ENCODE measurements at regions not wholly inside any gene's neighbourhood (a gene's known extent, or its start where the extent isn't known, plus 50 kb on each side); places are given as distances from the start of the nearest gene placed in this dataset.

DNA sequence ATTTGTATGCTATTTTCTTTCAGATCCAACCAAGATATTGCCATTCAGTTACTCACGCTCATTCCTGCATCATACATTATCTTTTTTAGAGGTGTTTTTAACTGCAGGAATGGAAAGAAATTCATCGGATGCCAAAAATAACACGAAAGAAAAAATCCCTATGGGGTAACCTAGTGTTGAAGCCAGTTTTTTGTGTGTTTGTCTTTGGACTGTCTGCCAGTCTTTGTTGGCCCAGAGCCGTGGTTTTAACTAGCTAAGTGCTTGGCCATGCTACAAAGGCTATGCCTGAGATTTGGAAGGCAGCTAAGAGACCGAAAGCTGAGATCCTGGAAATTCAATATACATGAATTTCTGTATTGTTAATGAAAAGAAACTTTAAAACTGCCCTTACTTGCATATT, 309.8 kb upstream of the CNTN5 start:
- TF ChIP-seq POLR2AphosphoS5 (IDR thresholded peaks at IDR 0.05), result no peak
- TF ChIP-seq POLR2A (IDR thresholded peaks at IDR 0.05), result no peak
- TF ChIP-seq, protein P1, sequence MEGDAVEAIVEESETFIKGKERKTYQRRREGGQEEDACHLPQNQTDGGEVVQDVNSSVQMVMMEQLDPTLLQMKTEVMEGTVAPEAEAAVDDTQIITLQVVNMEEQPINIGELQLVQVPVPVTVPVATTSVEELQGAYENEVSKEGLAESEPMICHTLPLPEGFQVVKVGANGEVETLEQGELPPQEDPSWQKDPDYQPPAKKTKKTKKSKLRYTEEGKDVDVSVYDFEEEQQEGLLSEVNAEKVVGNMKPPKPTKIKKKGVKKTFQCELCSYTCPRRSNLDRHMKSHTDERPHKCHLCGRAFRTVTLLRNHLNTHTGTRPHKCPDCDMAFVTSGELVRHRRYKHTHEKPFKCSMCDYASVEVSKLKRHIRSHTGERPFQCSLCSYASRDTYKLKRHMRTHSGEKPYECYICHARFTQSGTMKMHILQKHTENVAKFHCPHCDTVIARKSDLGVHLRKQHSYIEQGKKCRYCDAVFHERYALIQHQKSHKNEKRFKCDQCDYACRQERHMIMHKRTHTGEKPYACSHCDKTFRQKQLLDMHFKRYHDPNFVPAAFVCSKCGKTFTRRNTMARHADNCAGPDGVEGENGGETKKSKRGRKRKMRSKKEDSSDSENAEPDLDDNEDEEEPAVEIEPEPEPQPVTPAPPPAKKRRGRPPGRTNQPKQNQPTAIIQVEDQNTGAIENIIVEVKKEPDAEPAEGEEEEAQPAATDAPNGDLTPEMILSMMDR (IDR thresholded peaks at IDR 0.05 in 8 of 11, conservative IDR thresholded peaks at IDR 0.05 in 3 of 11), result no peak
- no peaks in the 10 kb centered on the region for H3K27me3 ChIP-seq (replicated peaks in 1 of 7)
- no peaks in the 10 kb centered on the region for H3K4me1 ChIP-seq
- peaks cover 0 to 46% (median 23%) of the 10 kb centered on the region in 8 donors for H3K9me3 ChIP-seq
- H3K27ac ChIP-seq, result no peak overlapping the region
- no peaks in the 10 kb centered on the region for H3K36me3 ChIP-seq
- 77 to 89% (median 83%) methylated on average over 5 of the region's 5 CpGs for WGBS, 5 donors
- H3K4me3 ChIP-seq, result no peak overlapping the region
- no peak for DNase-seq
- intact Hi-C loops (cut with DNase I; ENCODE audit: low total_unique reads), result loop anchor here (10.0 kb wide), 1 partner anchor 56 kb away; no protein-coding TSS in a partner anchor

DNA sequence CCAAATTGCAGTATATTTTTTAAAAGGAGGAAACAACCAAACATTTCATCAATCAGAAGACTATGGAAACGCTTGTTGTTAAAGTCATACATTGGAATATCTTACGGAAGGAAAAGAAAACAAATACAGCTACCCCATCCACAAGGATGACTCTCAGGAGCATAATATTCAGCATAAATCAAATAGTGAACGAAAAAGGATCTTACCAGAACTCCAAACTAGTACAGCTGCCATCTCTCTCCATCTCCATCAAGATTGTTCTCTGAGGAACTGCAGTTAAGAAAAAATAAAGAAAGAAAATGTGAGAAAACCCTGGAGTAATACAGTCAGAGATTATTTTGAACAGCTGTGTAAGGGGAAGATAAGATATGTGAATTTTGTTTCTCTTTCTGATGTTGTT, 299.8 kb upstream of the CNTN5 start:
- DNase-seq, result no peak
- intact Hi-C loops (cut with DNase I; ENCODE audit: low total_unique reads), result no loop called here
- Histone ChIP-seq H3K27ac (no peak overlapping the region), H3K4me1 (no peaks in the 10 kb centered on the region), H3K27me3 (replicated peaks in 1 of 7) (no peaks in the 10 kb centered on the region), H3K9me3 (peaks cover 0 to 22% (median 6%) of the 10 kb centered on the region in 8 donors), H3K4me3 (no peak overlapping the region), H3K36me3 (no peaks in the 10 kb centered on the region)
- WGBS, 5 donors, result 57 to 84% (median 78%) methylated on average over 3 of the region's 3 CpGs
- TF ChIP-seq POLR2AphosphoS5 (IDR thresholded peaks at IDR 0.05) (no peak), POLR2A (IDR thresholded peaks at IDR 0.05) (no peak)
- TF ChIP-seq, protein P1 (IDR thresholded peaks at IDR 0.05 in 8 of 11, conservative IDR thresholded peaks at IDR 0.05 in 3 of 11), result no peak

DNA sequence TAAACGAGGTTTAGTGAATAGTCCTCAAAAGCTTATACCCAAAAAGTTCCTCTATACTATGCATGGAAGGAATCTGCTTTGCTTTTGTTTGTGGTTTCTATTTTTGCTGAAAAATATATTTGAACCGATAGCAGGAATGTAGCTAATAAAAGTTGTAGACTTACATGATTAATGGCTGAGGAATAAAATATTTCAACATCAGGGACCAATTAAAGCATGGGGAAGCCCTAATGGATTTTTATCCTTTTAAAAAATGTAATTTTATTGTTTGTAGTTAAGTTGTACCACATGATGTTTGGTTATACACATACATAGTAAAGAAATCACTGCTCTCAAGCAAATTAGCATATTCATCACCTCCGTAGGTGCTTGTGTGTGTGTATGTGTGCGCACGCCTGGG, 295.3 kb upstream of the CNTN5 start:
- H3K27ac ChIP-seq, result no peak overlapping the region
- TF ChIP-seq, protein P1 (IDR thresholded peaks at IDR 0.05 in 8 of 11, conservative IDR thresholded peaks at IDR 0.05 in 3 of 11), result no peak
- TF ChIP-seq POLR2A (IDR thresholded peaks at IDR 0.05), result no peak
- TF ChIP-seq POLR2AphosphoS5 (IDR thresholded peaks at IDR 0.05), result no peak
- H3K4me3 ChIP-seq, result no peak overlapping the region
- intact Hi-C loops (cut with DNase I; ENCODE audit: low total_unique reads), result no loop called here
- no peaks in the 10 kb centered on the region for H3K4me1 ChIP-seq
- H3K27me3 ChIP-seq (replicated peaks in 1 of 7), result no peaks in the 10 kb centered on the region
- no peak for DNase-seq
- 75 to 86% (median 78%) methylated on average over 5 of the region's 5 CpGs for WGBS, 5 donors
- no peaks in the 10 kb centered on the region for H3K36me3 ChIP-seq
- peaks cover 0 to 28% (median 11%) of the 10 kb centered on the region in 8 donors for H3K9me3 ChIP-seq

DNA sequence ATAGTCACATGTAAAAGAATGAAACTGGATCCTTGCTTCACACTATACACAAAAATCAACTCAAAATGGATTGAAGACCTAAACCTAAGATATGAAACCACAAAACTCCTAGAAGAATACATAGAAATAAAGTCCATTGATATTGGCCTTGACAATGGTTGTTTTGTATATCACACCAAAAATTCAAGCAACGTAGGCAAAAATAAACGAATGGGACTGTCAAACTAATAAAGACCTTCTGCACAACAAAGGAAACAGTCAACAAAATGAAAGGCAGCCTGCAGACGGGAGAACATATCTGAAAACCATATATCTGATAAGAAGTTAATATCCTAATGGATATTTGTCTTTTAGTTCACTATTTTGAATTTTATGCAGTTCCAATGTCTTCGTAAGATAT, 292.3 kb upstream of the CNTN5 start:
- no peak for DNase-seq
- H3K9me3 ChIP-seq, result peaks cover 0 to 30% (median 11%) of the 10 kb centered on the region in 8 donors
- H3K27ac ChIP-seq, result no peak overlapping the region
- no peaks in the 10 kb centered on the region for H3K27me3 ChIP-seq (replicated peaks in 1 of 7)
- WGBS, 5 donors, result 79 to 92% (median 87%) methylated on average over 4 of the region's 4 CpGs
- no peaks in the 10 kb centered on the region for H3K4me1 ChIP-seq
- H3K4me3 ChIP-seq, result no peak overlapping the region
- H3K36me3 ChIP-seq, result no peaks in the 10 kb centered on the region
- intact Hi-C loops (cut with DNase I; ENCODE audit: low total_unique reads), result no loop called here
- TF ChIP-seq POLR2A (IDR thresholded peaks at IDR 0.05) (no peak), POLR2AphosphoS5 (IDR thresholded peaks at IDR 0.05) (no peak)
- TF ChIP-seq, protein P1 (IDR thresholded peaks at IDR 0.05 in 8 of 11, conservative IDR thresholded peaks at IDR 0.05 in 3 of 11), result no peak
